Inflammatory macrophage treated with lipopolysaccharide for 4 hours (primary cell): ENCODE measurements at regions not wholly inside any gene's neighbourhood (a gene's known extent, or its start where the extent isn't known, plus 50 kb on each side); places are given as distances from the start of the nearest gene placed in this dataset.
"Not testable (repeated sequence)": the region's sequence is repeated elsewhere in the genome, so short reads cannot be mapped to it uniquely, and the experiment has no call there.

ENCODE experiments used
- DNase-seq: peaks from one replicate; pipeline ENCODE4 v3.0.0-alpha.2; 2020

- no peak for DNase-seq
Measured at GRCh38 chr6:126210398-126211075, 129.4 kb upstream of the CENPW start.

- DNase-seq: no peak
Measured at GRCh38 chr6:126217497-126217896, 122.4 kb upstream of the CENPW start.

DNA sequence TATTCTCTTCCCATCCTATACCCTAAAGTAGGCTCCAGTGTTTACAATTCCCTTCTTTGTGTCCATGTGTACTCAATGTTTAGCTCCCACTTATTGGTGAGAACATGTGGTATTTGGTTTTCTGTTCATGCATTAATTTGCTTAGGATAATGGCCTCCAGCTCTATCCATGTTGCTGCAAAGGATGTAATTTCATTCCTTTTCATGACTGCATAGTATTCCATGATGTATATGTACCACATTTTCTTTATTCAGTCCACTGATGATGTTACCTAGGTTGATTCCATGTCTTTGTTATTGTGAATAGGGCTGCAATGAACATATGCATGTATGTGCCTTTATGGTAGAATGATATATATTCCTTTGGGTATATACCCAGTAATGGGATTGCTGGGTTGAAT, 119.0 kb upstream of the CENPW start:
- DNase-seq: not testable (repeated sequence)

DNA sequence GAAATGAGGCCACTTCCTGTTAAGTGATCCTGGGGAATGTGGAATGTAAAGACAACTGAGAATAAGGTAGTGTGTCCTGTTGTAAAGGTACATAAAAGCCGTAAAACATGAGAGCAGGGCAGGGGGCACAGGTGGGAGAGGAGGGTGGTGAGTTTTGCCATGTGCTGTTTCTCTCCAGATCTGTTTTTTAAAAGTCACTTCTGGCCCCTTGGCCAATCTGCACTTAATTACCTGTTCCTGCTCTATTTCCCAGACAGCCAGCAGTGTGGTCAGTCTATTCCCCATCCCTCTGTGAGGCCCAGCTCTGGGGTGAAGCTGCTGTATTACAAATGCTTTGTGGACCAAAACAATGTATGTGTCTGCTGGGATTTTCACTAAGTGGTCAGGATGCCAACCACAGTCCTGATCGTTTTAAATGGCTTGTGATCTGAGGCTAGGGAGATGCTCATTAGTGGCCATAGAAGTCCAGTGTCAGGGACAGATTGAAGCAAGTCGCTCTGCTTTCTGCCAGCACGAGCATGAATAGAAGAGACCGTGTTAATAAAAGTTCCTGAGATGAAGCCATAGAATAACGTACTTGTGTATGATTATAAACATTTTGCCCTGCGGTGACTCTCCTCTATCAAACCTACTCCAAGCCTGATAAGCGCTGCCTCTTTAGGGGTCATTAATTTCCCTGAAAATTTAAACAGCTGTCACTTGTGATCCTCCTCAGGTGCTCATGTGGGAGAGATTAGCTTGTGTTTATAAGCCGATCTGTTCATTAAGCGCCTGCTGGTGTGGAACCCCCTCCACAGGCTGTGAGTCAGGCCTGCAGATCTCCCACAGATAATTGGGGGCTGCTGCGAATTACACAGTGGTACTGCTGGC, 111.8 kb upstream of the CENPW start:
- no peak for DNase-seq

DNA sequence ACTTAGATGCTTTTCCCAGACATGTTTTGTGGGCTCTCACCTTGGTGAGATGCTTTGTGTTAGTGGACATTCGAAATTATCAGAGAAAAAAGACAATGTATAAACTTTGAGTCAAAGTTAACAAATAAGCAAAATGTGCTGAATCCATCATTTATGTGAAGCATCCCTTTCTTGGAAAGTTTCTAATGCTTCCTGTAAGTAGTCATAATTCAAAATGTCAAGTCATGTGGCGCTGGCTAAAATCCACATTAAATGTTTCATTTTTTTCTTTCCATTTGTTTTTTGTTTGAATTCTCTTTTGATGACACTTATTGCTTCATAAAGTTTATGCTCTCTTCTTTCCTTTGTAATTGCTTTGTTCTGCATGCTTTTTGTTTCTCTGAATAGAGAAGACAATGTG, 107.2 kb upstream of the CENPW start:
- no peak for DNase-seq

DNA sequence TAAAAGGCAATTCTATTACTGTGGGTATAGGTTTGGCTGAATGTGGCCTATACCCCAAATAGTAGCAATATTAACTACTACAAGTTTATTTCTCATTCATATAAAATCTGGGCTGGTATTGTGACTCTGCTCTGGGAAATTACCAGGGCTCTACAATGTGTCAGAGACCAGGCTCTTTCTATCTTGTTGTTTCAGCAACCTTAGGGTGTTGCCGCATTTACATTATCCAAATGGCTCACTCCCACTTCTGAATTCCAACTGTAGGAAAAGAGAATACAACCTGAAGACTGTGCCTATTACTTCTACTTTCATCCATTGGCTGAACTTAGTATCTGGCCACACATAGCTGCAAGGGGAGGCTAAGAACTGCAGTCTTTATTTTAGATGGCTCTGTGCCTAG, 106.7 kb upstream of the CENPW start:
- DNase-seq: no peak

DNA sequence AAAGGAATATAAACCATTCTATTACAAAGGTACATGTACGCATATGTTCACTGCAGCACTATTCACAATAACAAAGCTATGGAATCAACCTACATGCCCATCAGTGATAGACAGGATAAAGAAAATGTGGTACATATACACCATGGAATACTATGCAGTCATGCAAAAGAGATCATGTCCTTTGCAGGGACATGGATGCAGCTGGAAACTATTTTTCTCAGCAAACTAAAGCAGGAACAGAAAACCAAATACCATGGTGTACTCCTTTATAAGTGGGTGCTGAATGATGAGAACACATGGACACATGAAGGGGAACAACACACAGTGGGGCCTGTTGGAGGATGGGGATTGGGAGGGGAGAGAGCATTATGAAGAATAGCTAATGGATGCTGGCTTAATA, 104.6 kb upstream of the CENPW start:
- no peak for DNase-seq

- DNase-seq: no peak
Measured at GRCh38 chr6:126245077-126245476, 94.8 kb upstream of the CENPW start.

GRCh38 chr6:126252154-126252553, 87.8 kb upstream of the CENPW start:
- no peak for DNase-seq

GRCh38 chr6:126253431-126253830, 86.5 kb upstream of the CENPW start:
- DNase-seq: no peak

- no peak for DNase-seq
Measured at GRCh38 chr6:126258150-126258549, 81.8 kb upstream of the CENPW start.

- DNase-seq: no peak
Measured at GRCh38 chr6:126261792-126262421, 78.0 kb upstream of the CENPW start.

DNA sequence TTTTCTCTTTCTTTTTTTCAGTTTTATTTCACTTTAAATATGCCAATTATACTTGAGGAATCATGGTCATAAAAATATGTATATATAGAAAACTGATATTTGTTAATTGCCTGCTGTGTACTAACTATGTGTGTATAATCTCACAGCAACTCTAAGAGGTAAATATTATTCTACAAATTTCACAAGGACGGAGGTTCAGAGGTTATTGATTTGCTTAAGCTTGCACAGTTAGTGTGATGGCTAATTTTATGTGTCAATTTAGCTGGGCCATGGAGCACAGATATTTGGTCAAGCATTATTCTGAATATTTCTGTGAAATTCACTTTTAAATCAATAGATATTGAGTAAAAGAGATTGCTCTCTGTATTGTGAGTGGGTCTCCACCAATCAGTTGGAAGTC, 75.7 kb upstream of the CENPW start:
- no peak for DNase-seq

DNA sequence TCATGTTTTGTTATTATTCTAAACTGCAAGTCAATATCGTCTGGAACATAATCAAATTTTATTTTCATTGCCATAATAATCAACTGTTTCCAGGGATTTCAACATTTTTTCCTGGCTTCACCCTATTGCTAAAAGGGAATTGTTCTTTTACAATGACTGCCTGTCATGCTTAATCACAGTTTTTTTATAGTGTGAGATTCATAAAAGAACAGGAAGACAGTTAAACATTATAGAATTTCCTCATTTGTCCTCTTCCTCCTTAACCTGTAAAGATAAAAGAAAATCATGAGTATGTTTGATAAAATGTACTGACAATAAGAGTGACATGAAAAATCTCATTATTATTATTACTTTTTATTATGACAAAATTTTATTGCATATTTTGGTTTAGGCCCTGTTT, 73.3 kb upstream of the CENPW start:
- DNase-seq: no peak

GRCh38 chr6:126267626-126268025, 72.3 kb upstream of the CENPW start:
- DNase-seq: no peak

DNA sequence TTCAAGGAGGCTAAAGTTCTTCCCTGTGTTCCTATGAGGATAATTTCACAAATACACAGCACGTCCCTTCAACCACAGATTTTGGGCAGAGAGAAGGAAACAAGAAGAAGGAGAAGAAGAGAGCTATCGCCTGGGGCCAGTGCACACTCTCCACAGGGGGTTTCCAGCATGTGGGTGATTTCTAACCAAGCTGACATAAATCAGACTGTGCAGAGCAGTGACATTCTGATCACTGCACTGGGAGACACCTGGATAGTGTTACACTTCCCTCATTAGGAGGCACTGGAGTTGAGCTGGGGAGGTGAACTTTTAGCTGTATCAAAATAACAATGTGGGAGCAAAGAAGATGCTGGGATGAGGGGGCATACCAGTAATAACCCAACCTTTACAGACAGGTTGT, 71.8 kb upstream of the CENPW start:
- no peak for DNase-seq

DNA sequence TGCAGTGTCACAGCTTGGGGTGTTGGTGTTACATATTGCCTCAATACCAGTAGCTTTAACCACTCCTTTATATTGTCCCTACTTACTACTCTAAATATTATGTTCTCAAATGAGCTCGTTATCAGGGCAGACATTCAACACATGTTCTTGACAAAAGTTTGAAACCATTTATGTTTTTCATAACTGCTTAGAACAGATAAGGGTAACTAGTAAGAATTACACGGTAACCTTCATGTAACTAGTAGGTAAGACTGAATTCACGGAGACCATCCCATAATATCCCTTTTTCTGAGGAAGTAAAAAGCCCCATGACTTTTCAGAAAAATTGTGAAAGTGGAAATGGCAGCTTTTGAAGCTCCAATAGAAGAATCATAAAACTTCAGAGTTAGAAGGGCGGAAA, 59.6 kb upstream of the CENPW start:
- no peak for DNase-seq

DNA sequence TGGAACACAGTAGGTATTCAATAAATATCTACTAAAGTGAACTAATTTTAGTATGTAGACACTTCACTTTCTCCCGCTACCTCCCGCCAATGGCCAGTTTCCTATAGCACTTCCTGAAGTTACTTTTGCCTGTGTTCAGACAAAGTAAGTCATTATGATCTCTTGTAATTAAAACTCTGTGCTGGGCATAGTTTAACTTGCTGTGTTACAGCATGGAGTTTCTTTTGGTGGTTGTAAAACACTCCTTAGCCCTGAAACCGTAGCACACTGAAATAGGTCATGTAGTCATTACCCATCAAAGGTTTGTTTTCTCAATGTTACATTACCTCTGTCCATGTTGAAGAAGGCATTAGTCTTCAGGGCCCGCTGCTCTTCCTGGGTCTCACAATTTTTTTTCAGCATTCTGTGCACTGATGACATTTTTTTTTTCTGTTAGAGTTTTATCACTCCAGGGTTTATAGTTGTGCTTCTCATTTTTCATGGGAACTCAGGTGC, 54.0 kb upstream of the CENPW start:
- DNase-seq: no peak
